Right lobe of liver (tissue), 4 donors: ENCODE measurements at regions not wholly inside any gene's neighbourhood (a gene's known extent, or its start where the extent isn't known, plus 50 kb on each side); places are given as distances from the start of the nearest gene placed in this dataset.

Source experiments
- CTCF ChIP-seq, 4 donors: fragments of 200-600 bp in 3 of 4; fragments of 450-650 bp in 1 of 4; IDR thresholded peaks; one replicate each; pipeline versions ENCODE4 v1.5.1 to v1.8.0; 2016 to 2022; ENCODE audit warnings: antibody characterized with exemption in 4 of 4, mild to moderate bottlenecking in 2 of 4
- POLR2A ChIP-seq: fragments of 450-650 bp; IDR thresholded peaks from one replicate; pipeline ENCODE4 v1.6.1; 2017; ENCODE audit warnings: antibody characterized with exemption, mild to moderate bottlenecking
- donor health status: DM: no; HTN: no; CAD: no.
- donor health status: DM: no; HTN: no; CAD: no.
- donor health status: DM: no; HTN: yes; CAD: no.

- TF ChIP-seq CTCF (IDR thresholded peaks at IDR 0.05) (no peak), POLR2A (no peak)
Observed at GRCh38 chr20:60152792-60153191, 194.6 kb downstream of the CDH26 start.
